HFFc6 (cell line): ENCODE measurements at regions not wholly inside any gene's neighbourhood (a gene's known extent, or its start where the extent isn't known, plus 50 kb on each side); places are given as distances from the start of the nearest gene placed in this dataset.

Experiments used
- DNase-seq: peaks from one replicate; pipeline ENCODE4 v3.0.0-alpha.2; 2018
- H3K27ac Mint-ChIP-seq: 2 replicates; pipeline ENCODE4 v1.8.0; 2020; ENCODE audit warnings: mild to moderate bottlenecking, mixed read lengths
- H3K27me3 Mint-ChIP-seq: 2 replicates; pipeline ENCODE4 v1.8.0; 2021; ENCODE audit warnings: mild to moderate bottlenecking, moderate library complexity, mixed read lengths; ENCODE audit not compliant: insufficient read depth
- H3K36me3 Mint-ChIP-seq: 2 replicates; pipeline ENCODE4 v1.8.0; 2021; ENCODE audit warnings: low read depth, mixed read lengths
- H3K4me1 Mint-ChIP-seq: 2 replicates; pipeline ENCODE4 v1.8.0; 2020; ENCODE audit warnings: low read depth, mixed read lengths
- H3K4me3 Mint-ChIP-seq: 2 replicates; pipeline ENCODE4 v1.8.0; 2020; ENCODE audit warnings: mild to moderate bottlenecking, moderate library complexity, mixed read lengths
- H3K9me3 Mint-ChIP-seq: 2 replicates; pipeline ENCODE4 v1.8.0; 2020; ENCODE audit warnings: mild to moderate bottlenecking, mixed read lengths
- TF ChIP-seq, protein P1 (sequence below): fragments of 200-600 bp; sonication (generic); IDR thresholded peaks from 2 replicates; pipeline ENCODE4 v1.5.0; 2021; ENCODE audit warnings: antibody characterized with exemption, mild to moderate bottlenecking

DNA sequence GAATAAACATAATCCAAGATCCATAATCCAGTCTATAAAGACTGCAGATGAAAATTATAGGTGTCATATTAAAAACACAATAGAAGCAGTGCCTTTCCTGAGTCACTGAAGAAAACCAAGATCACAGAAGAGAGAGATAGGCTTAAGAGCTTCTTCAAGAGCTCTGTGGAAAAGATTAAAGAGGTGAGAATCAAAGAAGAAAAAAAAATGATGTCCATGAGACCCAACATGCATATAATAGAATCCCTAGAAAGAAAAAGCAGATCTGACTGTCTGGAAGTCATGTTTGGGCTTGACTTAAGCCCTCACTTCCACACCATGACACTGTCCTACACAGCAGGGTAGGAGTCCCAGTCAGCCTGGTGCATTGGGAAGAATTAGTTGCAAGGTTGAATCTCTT is 205.6 kb upstream of the PROK2 start:
- DNase-seq: no peak
- no peaks in the 10 kb centered on the region; the same call in none of the 2 replicates for H3K27me3 Mint-ChIP-seq
- TF ChIP-seq, protein P1, sequence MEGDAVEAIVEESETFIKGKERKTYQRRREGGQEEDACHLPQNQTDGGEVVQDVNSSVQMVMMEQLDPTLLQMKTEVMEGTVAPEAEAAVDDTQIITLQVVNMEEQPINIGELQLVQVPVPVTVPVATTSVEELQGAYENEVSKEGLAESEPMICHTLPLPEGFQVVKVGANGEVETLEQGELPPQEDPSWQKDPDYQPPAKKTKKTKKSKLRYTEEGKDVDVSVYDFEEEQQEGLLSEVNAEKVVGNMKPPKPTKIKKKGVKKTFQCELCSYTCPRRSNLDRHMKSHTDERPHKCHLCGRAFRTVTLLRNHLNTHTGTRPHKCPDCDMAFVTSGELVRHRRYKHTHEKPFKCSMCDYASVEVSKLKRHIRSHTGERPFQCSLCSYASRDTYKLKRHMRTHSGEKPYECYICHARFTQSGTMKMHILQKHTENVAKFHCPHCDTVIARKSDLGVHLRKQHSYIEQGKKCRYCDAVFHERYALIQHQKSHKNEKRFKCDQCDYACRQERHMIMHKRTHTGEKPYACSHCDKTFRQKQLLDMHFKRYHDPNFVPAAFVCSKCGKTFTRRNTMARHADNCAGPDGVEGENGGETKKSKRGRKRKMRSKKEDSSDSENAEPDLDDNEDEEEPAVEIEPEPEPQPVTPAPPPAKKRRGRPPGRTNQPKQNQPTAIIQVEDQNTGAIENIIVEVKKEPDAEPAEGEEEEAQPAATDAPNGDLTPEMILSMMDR: no peak
- no peak overlapping the region for H3K4me3 Mint-ChIP-seq
- 0 out of 2 replicates have a peak, but pooled peaks cover 4% of the 10 kb centered on the region for H3K36me3 Mint-ChIP-seq
- H3K27ac Mint-ChIP-seq: no peak overlapping the region
- H3K9me3 Mint-ChIP-seq: no peaks in the 10 kb centered on the region
- peaks cover 25% of the 10 kb centered on the region for H3K4me1 Mint-ChIP-seq

DNA sequence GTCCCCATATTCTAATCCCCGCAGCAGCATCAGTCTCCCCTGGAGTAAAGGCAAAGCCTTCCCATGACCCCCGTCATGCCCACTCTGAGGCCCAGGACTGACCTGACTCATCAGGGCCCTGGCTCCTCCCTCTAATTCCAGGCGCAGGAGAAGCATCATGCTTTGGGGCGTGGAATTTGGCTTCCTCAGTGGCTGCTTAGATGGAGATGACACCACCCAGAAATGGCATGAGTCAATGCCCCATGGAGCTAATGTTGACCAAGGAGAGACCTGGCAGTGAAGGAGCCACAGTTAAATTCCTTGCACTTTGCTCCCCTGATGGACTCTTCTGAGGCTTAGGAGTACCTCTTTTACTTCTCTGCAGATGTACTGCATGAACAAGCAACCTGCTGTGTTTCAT is 204.2 kb upstream of the PROK2 start:
- Mint-ChIP-seq H3K36me3 (0 out of 2 replicates have a peak, but pooled peaks cover 4% of the 10 kb centered on the region), H3K27ac (peak overlapping the region; percentile 1; the same call in 1 of the 2 replicates)

DNA sequence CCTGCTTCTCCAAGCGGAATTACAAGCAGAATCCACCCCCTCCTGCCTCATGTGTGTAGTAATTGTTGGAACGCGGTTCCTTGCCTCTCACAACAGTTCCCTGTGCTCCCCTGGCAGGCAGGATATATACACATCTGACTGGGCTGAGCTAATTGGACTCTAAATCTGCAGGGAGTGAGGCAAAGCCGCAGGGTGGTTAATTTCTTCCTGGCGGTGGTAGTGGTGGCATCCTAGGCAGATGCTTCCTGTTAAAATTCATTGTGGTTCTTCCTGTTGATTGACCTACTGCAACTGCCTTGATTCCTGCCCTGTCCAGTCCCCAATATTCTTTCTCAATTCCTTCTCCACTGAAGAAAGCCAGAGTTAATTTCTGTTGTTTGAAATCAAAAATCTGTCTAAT is 202.9 kb upstream of the PROK2 start:
- DNase-seq: no peak
- H3K27ac Mint-ChIP-seq: no peak overlapping the region

More for the DNA sequence above, 204.2 kb upstream of the PROK2 start:
- TF ChIP-seq, protein P1: no peak
- no peaks in the 10 kb centered on the region; the same call in none of the 2 replicates for H3K27me3 Mint-ChIP-seq
- H3K9me3 Mint-ChIP-seq: no peaks in the 10 kb centered on the region
- peaks cover 30% of the 10 kb centered on the region for H3K4me1 Mint-ChIP-seq
- H3K4me3 Mint-ChIP-seq: no peak overlapping the region
- DNase-seq: peak; percentile 72

DNA sequence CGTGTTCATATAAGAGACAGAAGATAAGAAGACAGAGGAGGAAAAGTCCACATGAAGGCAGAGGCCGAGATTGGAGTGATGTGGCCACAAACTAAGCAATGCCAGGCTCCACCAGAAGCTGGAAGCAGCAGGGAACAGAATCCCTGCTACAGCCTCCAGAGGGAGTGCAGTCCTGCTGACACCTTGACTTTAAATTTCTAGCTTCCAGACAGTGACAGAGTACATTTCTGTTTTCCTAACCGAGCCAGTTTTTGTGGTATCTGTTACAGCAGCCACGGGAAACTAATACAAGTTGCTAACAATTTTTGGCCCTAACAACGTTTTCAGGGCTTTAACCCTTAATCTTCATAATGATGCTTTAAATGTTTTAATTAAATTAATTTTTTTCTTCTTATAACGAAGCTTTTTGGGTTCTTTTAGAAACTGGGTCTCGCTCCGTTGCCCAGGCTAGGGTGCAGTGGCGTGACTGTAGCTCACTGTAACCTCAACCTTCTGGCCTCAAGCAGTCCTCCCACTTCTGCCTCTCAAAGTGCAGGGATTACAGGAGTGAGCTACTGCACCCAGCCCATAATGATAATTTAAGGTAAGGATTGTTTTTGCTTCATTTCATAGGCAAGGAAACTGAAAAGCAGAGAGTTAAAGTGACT is 202.3 kb upstream of the PROK2 start:
- peaks cover 43% of the 10 kb centered on the region for H3K4me1 Mint-ChIP-seq
- H3K27me3 Mint-ChIP-seq: no peaks in the 10 kb centered on the region; the same call in none of the 2 replicates
- H3K36me3 Mint-ChIP-seq: no peaks in the 10 kb centered on the region
- no peak overlapping the region for H3K4me3 Mint-ChIP-seq
- H3K9me3 Mint-ChIP-seq: no peaks in the 10 kb centered on the region
- no peak overlapping the region for H3K27ac Mint-ChIP-seq
- peak; percentile 33 for DNase-seq
- TF ChIP-seq, protein P1: peak; percentile 68

More for the DNA sequence above, 202.9 kb upstream of the PROK2 start:
- H3K4me3 Mint-ChIP-seq: no peak overlapping the region
- H3K9me3 Mint-ChIP-seq: no peaks in the 10 kb centered on the region
- H3K4me1 Mint-ChIP-seq: peaks cover 37% of the 10 kb centered on the region
- no peaks in the 10 kb centered on the region; the same call in none of the 2 replicates for H3K27me3 Mint-ChIP-seq
- TF ChIP-seq, protein P1: no peak
- H3K36me3 Mint-ChIP-seq: no peaks in the 10 kb centered on the region

DNA sequence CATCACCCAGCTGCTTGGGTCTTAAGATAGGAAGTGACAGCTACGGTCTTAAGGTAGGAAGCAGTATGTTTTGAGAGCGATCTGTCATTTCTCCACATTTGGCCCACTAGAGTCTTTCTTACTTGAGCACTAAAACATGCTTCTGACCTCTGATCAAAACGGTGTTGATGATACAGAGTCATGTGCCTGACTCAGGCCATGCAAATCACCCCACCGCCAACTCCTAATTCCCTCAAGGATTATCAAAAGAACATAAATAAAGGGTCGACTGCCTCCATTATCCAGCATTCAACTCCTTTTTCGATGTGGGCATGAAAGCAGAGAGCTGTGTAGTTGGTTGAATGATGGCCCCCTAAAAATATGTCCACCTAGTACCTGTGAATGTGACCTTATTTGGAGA is 201.7 kb upstream of the PROK2 start:
- H3K4me3 Mint-ChIP-seq: no peak overlapping the region
- H3K4me1 Mint-ChIP-seq: peaks cover 47% of the 10 kb centered on the region
- H3K27me3 Mint-ChIP-seq: no peaks in the 10 kb centered on the region; the same call in none of the 2 replicates
- H3K9me3 Mint-ChIP-seq: no peaks in the 10 kb centered on the region
- DNase-seq: no peak
- H3K36me3 Mint-ChIP-seq: no peaks in the 10 kb centered on the region
- TF ChIP-seq, protein P1: no peak
- no peak overlapping the region for H3K27ac Mint-ChIP-seq
